ENCODE measurements at regions not wholly inside any gene's neighbourhood (a gene's known extent, or its start where the extent isn't known, plus 50 kb on each side); places are given as distances from the start of the nearest gene placed in this dataset.
A peak's percentile ranks its signal among the peaks of the same experiment; 100 is the strongest.
"Not testable (repeated sequence)": the region's sequence is repeated elsewhere in the genome, so short reads cannot be mapped to it uniquely, and the experiment has no call there.

DNA sequence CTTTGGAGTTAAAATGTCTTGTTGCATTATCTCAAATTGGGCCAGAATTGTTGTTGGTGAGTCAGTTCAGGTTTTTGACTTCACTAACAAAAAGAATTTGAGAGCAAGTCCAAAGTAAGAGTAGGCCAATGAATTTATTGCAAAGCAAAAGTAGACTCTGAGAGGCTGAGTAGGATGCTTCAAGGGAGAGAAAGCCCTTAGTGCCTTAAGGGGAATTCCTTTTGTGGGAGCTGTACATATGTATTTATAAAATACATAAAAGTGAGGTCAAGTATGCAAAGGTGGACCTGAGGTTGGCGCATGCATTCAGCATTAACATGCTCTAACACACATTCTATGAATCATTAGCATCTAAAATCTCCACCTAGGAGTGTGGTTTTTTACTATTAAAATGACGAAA is 565.4 kb downstream of the GRXCR1 start:
- DNase-seq = no peak

- DNase-seq = no peak
Observed at GRCh38 chr4:43458293-43458692, 565.8 kb downstream of the GRXCR1 start.

DNA sequence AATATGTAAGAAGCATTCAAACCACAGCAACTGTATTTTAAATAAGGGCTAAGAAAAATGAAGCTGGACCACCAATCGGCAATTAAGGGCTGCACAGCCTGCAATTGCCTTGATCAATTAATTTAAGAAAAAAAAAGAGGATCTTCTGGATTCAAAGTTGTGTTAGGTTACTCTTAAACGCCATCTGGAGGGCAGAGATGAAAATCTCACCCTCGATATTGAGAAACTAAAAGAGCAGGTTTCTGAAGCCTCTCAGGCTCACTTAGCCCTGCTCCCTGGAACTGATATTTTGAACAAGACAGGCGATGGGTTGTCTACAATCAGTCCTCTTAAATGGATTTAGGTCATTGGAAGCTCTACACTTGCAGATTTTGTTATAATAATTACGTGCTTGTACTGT is 579.4 kb downstream of the GRXCR1 start:
- DNase-seq = peak; percentile 32

DNA sequence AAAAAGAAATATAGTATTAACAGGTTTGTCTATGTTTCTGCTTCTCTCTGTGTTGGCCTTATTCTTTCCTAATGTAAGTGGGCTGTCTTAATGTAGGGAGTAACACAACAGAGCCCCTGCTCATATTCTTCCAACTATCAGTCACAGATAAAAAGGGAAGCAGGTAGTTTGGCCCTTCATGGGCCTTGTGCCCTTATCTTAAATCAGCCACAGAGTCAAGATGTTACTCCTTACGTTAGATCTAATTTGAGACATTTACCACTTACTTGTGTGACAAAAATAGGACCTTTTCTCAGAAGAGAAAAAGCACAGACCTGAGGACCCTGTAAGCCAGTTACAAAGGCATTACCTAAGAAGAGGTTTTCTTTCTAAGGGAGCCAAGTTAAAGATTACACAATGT is 589.0 kb downstream of the GRXCR1 start:
- DNase-seq = no peak

- DNase-seq = no peak
Observed at GRCh38 chr4:43485196-43485595, 592.7 kb downstream of the GRXCR1 start.

DNA sequence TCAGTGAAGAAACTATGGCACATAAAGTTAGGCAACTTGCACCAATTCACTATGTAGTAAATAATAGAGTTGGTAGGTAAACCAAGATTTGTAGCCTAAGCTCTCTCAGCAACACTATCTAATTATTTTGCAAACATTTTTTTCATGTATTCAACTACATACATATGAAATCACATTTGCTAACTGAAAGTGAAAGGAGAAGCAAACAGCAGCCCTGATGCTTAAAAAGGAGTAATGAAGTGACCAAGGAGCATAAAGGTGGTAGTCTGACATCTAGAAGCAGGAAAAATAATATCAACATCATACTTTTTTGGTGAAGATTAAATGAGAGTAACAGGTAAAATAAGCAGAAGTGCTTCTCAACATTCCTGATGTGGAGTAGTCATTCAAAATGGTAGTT is 603.7 kb downstream of the GRXCR1 start:
- DNase-seq = no peak

- no peak for DNase-seq
Observed at GRCh38 chr4:43496602-43497001, 604.1 kb downstream of the GRXCR1 start.

- DNase-seq = not testable (repeated sequence)
Observed at GRCh38 chr4:43505823-43506222, 613.3 kb downstream of the GRXCR1 start.

- no peak for DNase-seq
Observed at GRCh38 chr4:43512253-43512652, 619.7 kb downstream of the GRXCR1 start.

DNA sequence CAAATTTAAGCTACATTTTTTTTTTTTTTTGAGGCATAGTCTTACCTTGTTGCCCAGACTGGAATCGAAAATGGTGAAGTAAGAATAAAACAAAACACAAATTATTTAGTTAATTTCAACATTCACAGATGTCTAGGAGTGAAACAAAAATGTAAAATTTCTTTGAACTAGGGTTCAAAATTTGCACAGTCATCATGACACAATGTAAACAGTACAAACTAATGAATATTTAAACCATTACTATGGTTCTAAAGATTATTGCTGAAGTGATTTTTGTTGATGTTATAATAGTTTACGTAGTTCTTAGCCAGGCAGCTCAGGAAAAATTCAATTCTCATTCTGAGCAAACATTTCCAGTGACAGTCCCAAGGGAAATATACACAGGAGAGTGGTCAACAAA is 633.1 kb downstream of the GRXCR1 start:
- no peak for DNase-seq

GRCh38 chr4:43547561-43547960 is 655.0 kb downstream of the GRXCR1 start:
- peak; percentile 56 for DNase-seq

DNA sequence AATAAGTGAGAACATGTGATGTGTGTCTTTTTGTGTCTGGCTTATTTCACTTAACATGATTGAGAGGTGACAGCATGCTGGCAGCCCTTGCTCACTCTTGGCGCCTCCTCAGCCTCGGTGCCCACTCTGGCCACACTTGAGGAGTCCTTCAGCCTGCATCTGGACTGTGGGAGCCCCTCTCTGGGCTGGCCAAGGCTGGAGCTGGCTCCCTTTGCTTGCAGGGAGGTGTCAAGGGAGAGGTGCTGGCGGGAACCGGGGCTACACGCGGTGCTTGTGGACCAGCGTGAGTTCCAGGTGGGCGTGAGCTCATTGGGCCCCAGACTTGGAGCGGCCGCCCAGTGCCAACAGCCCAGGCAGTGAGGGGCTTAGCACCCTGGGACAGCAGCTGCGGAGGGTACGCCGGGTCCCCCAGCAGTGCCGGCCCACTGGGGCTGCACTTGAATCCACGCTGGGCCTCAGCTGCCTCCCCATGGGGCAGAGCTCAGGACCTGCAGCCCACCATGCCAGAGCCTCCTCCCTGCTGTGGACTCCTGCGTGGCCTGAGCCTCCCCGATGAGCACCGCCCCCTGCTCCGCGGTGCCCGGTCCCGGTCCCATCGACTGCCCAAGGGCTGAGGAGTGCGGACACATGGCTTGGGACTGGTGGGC is 658.6 kb downstream of the GRXCR1 start:
- no peak for DNase-seq

- DNase-seq = no peak
Observed at GRCh38 chr4:43556262-43556661, 663.7 kb downstream of the GRXCR1 start.

DNA sequence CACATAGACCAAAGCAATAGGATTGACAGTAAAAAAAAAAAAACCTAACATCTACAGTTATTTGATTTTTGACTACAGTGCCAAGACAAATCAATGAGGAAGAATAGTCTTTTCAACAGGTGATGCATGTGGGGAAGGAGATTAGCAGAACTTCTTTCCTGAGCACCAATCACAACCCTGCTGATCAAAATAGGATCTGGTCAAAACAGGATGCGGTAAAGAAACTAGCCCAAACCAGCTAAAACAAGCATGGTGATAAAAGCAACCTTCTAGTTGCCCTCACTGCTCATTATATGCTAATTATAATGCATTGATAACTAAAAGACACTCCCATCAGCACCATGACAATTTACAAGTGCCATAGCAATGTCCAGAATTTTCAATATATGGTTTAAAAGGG is 667.5 kb downstream of the GRXCR1 start:
- no peak for DNase-seq

- no peak for DNase-seq
Observed at GRCh38 chr4:43564107-43564506, 671.6 kb downstream of the GRXCR1 start.

DNA sequence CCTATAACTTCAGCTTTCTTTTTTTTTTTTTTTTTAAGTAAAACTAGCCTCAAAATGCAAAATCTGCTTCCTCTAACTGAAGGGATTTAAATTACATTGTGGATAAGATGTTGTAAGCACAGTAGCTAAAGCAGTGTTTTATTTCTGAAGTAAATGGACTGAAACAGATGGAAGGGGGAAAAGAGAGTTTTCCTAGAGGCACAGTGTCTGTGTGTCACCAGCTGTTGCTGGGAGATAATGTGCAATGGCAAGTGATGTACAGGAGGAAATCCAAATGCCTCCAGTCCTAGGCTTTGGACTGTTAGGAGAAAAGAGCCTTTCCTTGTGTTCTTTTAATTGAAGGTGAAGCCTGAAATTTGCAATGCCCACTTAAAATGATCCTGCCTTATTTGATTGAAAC is 672.1 kb downstream of the GRXCR1 start:
- DNase-seq = no peak

GRCh38 chr4:43567644-43568043 is 675.1 kb downstream of the GRXCR1 start:
- DNase-seq = no peak

- no peak for DNase-seq
Observed at GRCh38 chr4:43586813-43587212, 694.3 kb downstream of the GRXCR1 start.

- no peak for DNase-seq
Observed at GRCh38 chr4:43587758-43588157, 695.2 kb downstream of the GRXCR1 start.

DNA sequence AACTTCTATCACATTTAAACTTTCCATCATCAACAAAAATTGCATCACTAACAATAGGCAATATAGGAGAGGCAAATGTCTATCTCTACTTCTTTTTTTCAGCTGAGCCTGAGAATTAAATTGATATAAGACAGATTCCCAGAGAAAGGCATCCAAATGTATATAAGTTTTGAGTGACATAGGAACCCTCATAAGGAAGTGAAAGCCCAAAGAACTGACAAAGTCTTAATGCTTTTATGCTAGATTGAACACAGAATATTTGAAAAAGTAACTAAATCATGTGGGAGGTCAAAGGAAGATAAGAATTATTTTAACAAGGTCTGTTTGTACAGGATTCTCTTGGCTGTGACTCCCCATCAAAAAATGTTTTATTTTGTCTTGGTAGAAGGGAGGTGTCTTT is 714.9 kb downstream of the GRXCR1 start:
- DNase-seq = no peak

GRCh38 chr4:43607827-43608461 is 715.4 kb downstream of the GRXCR1 start:
- no peak for DNase-seq

DNA sequence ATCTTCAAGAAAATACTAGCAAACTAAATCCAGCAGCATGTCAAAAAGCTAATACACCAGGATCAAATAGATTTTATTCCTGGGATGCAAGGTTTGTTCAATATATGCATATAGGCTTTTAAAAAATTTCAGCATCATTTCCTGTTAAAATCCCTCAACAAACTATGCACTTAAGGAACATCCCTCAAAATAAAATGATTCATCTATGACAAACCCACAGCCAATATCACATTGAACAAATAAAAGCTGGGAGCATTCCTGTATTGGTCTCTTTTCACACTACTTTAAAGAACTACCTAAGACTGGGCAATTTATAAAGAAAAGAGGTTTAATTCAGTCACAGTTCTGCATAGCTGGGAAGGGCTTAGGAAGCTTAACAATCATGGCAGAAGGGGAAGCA is 726.7 kb downstream of the GRXCR1 start:
- no peak for DNase-seq

DNA sequence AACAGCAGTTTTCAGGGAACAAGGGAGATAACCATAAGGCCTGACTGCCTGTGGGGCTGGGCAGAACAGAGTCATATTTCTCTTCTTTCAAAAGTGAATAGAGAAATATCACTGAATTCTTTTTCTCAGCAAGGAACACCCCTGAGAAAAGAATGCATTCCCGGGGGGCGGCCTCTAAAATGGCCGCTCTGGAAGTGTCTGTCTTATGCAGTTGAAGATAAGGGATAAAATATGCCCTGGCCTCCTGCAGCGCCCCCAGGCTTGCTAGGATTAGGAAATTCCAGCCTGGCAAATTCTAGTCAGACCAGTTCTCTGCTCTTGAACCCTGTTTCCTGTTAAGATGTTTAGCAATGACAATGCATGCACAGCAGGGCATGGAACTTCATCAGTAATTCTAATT is 745.4 kb downstream of the GRXCR1 start:
- DNase-seq = not testable (repeated sequence)

GRCh38 chr4:43651991-43652390 is 759.5 kb downstream of the GRXCR1 start:
- no peak for DNase-seq

DNA sequence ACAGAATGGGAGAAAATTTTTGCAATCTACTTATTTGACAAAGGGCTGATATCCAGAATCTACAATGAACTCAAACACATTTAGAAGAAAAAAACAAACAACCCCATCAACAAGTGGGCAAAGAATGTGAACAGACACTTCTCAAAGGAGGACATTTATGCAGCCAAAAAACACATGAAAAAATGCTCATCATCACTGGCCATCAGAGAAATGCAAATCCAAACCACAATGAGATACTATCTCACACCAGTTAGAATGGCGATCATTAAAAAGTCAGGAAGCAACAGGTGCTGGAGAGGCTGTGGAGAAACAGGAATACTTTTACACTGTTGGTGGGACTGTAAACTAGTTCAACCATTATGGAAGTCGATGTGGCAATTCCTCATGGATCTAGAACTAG is 767.0 kb downstream of the GRXCR1 start:
- DNase-seq = not testable (repeated sequence)
